GM19351 (cell line): ENCODE measurements at regions not wholly inside any gene's neighbourhood (a gene's known extent, or its start where the extent isn't known, plus 50 kb on each side); places are given as distances from the start of the nearest gene placed in this dataset.
"Not testable (repeated sequence)": the region's sequence is repeated elsewhere in the genome, so short reads cannot be mapped to it uniquely, and the experiment has no call there.

ENCODE experiments used
- ATAC-seq: cut with Tn5 transposase; IDR thresholded peaks from one replicate; pipeline ENCODE4 v1.9.1; 2021; ENCODE audit warnings: mild to moderate bottlenecking, moderate library complexity; ENCODE audit not compliant: unreplicated experiment

- no peak for ATAC-seq
Observed at GRCh38 chr1:181191494-181192040, 103.1 kb downstream of the IER5 start.

DNA sequence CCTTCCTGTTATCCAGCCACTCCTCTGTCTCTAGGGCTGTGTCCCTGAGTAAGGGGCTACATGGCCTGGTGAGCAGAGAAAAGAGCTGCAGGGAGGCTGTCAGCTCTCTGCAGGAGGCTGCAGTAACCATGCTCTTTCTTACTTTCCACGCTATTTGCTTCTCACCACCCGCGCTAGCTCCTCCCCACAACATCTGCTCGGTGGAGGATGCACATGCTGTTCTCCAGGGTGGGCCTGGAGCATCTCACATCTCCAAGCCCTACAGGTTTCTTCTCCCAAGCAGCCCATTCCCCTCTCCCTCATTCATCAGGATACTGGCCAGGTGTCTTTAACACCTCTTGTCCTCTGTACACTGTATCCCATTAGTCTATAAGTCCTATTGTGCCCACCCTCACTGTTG is 103.8 kb downstream of the IER5 start:
- no peak for ATAC-seq

DNA sequence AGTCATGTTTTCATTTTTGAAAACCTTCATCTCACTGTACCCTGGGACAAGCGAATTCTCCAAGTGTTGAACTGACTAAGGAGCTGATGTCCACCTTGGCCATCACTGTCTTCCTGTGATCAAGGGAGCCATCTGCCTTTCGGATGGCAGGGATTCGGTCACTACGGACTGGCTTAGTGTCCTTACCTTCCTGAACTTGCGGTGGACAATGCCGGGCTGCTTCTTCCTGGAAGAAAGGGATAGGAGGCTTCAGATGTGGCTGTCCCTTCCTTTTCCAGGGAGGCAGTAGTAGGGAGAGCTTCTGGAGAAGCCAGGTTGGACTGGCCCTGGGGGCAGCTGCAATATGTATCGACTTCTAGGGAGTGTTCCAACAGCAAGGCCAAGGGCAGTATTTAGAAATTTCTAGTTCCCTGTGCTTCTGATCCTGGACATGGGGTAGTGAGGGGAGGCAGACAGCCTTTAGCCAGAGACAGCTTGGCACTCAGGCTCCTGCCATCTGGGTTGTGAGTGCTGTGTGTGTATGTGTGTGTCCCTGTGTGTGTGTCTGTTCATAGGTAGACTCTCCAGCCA is 114.6 kb downstream of the IER5 start:
- ATAC-seq = no peak

GRCh38 chr1:181204530-181204929 is 116.0 kb downstream of the IER5 start:
- ATAC-seq = no peak

DNA sequence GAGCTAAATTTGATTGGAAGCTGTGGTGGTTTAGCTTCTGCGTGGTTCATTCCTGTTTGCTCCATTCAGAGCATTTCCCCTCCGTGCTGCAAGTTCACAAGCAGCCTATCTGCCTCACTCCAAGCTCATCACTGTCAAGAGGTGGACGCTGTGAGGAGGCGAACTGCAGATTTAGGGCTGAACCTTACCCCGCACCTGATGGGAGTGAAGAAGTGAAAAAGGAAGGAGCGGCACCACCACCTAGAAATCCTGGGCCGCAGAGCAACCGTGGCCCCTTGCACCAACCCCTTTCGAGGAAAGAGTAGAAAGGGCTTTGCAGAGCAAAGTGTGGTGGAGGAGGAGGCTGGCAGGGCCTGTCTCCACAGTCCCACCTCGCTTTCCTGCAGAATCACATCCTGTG is 117.4 kb downstream of the IER5 start:
- ATAC-seq = no peak

GRCh38 chr1:181206513-181206912 is 118.0 kb downstream of the IER5 start:
- ATAC-seq = no peak

DNA sequence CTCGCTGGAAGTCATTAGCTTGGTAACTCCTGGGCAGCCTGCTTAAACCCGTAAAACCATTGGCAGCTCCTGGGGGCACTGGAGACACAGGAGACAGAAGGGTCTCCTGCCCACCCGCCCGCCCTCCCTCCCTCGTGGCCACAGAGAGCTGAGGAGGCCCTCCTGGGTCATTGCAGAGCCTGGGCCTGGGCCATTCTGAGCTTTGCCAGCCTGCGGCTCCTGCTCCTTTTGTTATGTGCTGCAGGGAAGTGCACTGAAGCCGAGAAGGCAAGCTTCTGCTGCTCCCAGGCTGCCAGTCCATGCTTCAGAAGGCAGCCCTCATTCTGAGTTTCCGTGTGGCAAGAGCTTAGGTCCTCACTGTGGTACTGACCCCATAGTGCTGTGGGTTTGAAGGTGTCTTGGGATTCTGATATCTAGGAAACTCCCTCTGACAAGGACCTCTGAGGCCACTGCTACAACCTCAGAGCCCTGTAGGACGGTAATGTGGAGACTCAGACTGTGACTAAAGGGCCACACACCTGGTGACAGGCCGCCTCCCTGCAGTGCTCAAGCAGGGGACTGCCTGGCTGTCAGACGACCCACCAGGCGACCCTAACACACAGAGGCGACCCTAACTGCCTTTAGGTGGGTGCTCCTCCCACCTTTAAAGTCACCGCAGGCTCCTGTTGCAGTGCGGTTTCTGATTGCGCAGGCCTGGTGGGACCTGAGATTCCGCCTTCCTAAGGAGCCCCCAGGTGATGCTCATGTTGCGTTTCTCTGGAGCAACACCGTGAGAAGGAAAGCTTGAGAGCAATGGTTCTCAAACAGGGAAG is 118.7 kb downstream of the IER5 start:
- no peak for ATAC-seq

- no peak for ATAC-seq
Observed at GRCh38 chr1:181208083-181208482, 119.6 kb downstream of the IER5 start.

DNA sequence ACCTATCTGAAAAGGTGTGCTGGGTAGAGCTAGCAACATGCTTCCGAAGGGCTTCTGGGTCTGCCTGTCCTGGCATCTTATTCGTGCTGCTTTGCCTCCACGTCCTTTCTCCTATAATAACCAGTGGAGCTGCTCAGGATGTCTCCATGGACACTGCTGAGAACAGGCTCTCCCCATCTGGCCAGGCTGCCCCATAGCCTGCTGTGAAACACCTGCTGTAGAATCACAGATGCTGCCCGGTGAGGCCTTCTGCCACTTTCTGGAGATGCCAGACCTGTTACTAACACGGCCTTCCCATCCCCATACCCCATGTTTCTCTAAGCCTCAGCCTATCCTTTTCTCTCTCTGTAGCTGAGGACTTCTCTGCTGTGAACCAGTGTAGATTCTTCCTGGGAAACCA is 120.5 kb downstream of the IER5 start:
- no peak for ATAC-seq

DNA sequence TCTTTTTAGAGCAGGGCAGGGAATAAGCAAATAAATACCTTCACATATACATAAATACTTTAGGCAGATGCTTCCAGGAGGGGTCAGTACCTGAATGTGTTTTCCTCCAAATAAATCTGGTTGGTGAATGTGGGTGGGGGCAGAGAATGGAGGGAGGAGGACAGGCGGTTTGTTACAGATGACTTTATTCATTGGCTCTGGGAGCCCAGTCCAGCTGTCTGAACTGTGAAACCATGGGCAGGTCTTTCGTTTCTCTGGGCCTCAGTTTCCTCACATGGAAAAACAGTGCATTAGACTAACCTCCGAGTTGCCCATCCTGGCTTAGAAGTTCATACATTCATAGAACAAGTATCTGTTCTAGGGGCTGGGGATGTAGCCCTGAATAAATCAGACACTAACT is 124.6 kb downstream of the IER5 start:
- ATAC-seq = no peak

GRCh38 chr1:181216591-181216994 is 128.1 kb downstream of the IER5 start:
- ATAC-seq = no peak

- ATAC-seq = no peak
Observed at GRCh38 chr1:181219938-181220337, 131.4 kb downstream of the IER5 start.

GRCh38 chr1:181221078-181221477 is 132.6 kb downstream of the IER5 start:
- no peak for ATAC-seq

DNA sequence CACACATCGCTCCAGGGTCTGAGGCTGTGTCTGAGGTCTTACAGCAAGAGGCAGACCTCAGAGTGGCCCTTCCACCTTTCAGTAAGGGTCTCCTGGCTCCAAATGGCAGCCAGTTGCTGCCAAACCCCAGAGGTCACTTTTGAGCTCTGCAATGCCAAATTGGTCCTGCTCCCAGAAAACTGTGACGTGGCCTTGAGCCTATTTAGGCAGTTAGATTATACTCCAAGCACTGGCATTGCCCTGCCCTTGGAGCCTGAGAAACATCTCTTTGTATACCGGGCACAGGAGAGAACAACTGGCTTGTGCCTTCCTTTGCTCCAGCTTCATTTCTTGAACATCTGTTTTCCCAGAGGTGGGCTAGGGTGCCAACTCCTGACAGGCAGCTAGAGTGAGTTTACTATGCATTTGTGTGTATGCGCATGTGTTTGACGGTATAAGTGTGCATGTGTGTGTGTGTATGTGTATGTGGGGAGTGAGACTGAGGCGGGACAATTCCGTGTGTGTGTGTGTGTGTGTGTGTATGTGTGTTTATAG is 134.5 kb downstream of the IER5 start:
- no peak for ATAC-seq

DNA sequence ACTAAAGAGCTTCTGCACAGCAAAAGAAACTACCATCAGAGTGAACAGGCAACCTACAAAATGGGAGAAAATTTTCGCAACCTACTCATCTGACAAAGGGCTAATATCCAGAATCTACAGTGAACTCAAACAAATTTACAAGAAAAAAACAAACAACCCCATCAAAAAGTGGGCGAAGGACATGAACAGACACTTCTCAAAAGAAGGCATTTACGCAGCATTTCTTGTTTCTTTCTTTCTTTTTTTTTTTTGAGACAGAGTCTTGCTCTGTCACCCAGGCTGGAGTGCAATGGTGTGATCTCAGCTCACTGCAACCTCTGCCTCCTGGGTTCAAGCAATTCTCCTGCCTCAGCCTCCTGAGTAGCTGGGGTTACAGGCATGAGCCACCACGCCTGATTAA is 138.2 kb downstream of the IER5 start:
- not testable (repeated sequence) for ATAC-seq

DNA sequence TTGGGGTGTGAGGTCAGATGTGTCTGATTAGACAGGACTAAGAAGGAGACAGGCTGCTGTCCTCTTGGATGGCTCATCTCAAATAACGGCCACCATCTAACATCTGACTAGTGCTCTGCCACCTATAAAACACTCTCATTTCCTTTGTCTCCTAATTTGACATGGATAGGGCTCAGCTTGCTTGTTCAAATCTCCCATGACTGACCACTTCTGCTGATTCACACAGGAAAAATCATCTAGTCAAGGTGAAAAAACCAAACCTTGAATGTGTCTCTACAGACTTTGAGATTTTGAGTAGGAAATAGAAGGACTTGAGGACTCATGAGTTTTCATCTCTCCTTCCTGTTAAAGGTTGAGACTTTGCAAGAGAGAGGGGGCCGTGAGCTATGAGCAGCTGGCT is 150.6 kb downstream of the IER5 start:
- no peak for ATAC-seq

DNA sequence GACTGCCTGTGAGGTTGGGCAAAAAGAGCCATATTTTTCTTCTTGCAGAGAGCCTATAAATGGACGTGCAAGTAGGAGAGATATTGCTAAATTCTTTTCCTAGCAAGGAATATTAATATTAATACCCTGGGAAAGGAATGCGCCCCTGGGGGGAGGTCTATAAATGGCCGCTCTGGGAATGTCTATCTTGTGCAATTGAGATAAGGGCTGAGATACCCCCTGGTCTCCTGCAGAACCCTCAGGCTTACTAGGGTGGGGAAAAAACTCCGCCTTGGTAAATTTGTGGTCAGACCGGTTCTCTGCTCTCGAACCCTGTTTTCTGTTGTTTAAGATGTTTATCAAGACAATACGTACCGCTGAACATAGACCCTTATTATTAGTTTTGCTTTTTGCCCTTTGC is 157.8 kb downstream of the IER5 start:
- not testable (repeated sequence) for ATAC-seq

DNA sequence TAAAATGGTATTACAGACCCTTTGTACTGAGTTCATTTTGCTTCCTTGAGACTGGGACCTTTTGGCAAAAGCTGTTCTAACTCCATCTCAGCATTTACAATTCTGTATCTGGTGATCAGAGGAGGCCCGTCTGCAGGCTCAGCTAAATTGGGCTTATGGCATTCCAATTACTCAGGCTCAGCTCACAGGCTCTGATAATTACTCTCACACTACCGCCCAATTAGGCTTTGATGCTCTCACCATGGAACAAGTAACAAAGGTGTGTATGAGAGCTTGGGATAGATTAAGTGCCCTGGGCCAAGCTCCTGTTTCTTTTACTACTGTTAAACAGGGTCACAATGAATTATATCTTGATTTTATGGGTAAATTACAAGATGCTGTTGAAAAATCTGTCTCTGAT is 159.9 kb downstream of the IER5 start:
- not testable (repeated sequence) for ATAC-seq

GRCh38 chr1:181249186-181249585 is 160.7 kb downstream of the IER5 start:
- ATAC-seq = no peak

DNA sequence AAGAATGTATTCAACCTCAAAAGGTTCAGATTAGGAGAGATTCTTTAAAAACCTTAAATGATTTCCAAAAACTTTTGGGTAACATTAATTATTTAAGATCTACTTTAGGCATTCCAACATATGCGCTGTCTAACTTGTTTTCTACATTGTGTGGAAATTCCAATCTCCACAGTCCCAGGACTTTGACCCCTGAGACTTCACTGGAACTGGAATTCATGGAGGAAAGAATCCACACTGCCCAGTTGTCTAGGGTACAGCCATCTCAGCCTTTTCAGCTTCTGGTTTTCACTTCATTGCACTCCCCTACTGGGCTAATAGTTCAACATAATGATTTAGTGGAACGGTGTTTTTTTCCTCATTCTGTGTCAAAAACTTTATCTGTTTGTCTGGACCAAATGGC is 161.5 kb downstream of the IER5 start:
- ATAC-seq = no peak

DNA sequence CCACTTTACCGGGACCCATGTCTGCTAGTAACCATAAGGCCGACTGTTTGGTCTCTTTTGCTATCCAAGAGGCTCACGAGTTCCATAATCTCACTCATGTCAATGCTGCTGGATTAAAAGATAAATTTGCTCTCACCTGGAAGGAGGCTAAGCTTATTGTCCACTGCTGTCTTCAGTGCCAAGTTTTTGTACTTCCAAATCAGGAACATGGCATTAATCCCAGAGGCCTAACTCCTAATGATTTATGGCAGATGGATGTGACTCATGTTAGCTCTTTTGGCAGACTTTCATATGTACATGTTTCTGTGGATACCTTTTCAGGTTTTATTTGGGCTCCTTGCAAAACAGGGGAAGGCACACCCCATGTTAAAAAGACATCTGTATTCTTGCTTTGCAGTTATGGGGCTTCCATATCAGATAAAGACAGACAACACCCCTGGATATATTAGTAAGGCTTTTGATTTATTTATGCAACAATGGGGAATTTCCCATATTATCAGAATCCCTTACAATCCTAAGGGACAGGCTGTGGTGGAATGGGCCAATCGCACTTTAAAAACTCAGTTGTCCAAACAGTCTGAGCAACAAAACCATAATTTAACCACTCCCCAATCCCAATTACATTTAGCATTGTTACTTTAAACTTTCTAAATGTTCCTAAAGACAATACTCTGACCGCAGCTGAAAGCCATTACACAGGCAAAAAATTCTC is 162.7 kb downstream of the IER5 start:
- no peak for ATAC-seq

GRCh38 chr1:181251713-181252075 is 163.2 kb downstream of the IER5 start:
- no peak for ATAC-seq
